ENCODE measurements at regions not wholly inside any gene's neighbourhood (a gene's known extent, or its start where the extent isn't known, plus 50 kb on each side); places are given as distances from the start of the nearest gene placed in this dataset.
A peak's percentile ranks its signal among the peaks of the same experiment; 100 is the strongest.

DNA sequence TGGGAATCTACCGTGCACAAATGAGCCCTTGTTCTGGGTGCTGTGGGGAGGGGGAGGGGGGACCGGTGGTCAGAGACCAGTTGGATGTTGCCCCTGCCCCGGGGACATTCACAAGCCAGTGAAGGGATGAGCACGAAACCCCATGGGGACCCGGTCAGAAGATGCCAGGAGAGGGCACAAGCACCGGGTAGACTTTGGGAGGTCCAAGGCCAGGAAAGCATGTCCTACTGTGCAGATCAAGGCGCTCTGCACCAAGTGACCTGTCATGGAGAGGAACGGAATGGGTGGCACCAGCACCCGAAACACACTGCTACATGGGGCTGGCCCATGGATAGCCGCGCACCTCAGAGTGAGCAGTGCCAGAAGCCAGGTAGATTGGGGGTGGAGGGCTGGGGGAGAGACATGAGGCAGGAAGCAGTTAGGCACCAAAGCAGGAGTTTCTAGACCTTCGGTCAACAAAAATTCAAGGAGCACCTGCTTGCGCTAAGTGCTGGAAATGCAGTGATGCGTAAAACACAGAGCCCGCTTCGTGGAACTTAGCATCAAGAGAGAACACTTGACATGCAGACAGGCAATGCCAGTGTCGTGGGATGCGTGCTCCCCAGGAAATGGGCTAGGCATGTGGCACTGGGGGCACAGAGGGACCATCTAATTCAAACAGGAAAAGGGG is 99.1 kb downstream of the CPN2 start:
- peaks cover 9 to 12% of the 10 kb centered on the region in 2 donors for H3K4me1 ChIP-seq (ENCODE audit: control insufficient read depth in 1 of 2, insufficient read depth in 2 of 2, low read length in 2 of 2)
- peak overlapping the region in 1 of 7 donors; percentile 24 for H3K27ac Mint-ChIP-seq
- H3K9me3 Mint-ChIP-seq = peaks cover 0 to 6% (median 0%) of the 10 kb centered on the region in 7 donors

DNA sequence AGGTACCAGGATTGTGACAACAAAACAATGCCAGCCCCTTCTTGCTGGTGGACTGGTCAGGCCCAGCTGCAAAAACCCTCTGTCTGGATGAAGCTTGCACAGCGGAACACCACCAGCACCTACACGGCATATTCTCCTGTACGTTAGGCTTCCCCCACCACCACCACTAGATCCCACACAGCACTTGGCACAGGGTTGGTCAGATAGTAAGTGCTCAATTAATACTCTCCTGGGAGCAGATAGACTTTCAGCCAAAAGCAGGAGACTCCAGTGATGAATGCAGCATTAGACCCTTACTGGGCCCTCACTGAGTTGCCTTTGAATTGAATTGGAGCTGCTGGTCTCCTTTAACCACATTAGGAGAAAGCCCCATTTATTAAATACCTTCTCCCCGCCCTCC is 97.9 kb downstream of the CPN2 start:
- Histone ChIP-seq H3K27ac (ENCODE audit: low read depth in 1 of 2, low read length in 2 of 2) (no peak overlapping the region), H3K79me2 (ENCODE audit: insufficient read depth, low read length) (no peaks in the 10 kb centered on the region), H3K4me2 (replicated peaks; ENCODE audit: extremely low read depth, low read length, poor library complexity, severe bottlenecking) (no peak overlapping the region), H3K4me1 (ENCODE audit: control insufficient read depth in 1 of 2, insufficient read depth in 2 of 2, low read length in 2 of 2) (peaks cover 9 to 12% of the 10 kb centered on the region in 2 donors), H3K27me3 (ENCODE audit: control insufficient read depth in 2 of 2, insufficient read depth in 2 of 2, low read length in 2 of 2) (peaks cover 0 to 2% of the 10 kb centered on the region in 2 donors), H4K20me1 (ENCODE audit: insufficient read depth, low read length) (no peaks in the 10 kb centered on the region), H3K9ac (ENCODE audit: insufficient read depth, low read length, poor library complexity, severe bottlenecking) (no peak overlapping the region), H2AFZ (ENCODE audit: insufficient read depth, low read depth, low read length, poor library complexity, severe bottlenecking) (no peak overlapping the region), H3K4me3 (replicated peaks in 1 of 3; ENCODE audit: low read depth in 2 of 3, low read length in 3 of 3) (no peak overlapping the region), H3K36me3 (replicated peaks in 1 of 2; ENCODE audit: control insufficient read depth in 1 of 2, insufficient read depth in 2 of 2, low read length in 2 of 2) (no peaks in the 10 kb centered on the region), H3K9me3 (replicated peaks in 1 of 2; ENCODE audit: control insufficient read depth in 1 of 2, insufficient read depth in 1 of 2, low read length in 2 of 2) (peaks cover 0 to 4% of the 10 kb centered on the region in 2 donors)
- Mint-ChIP-seq H3K4me3 (no peak overlapping the region), H3K36me3 (no peaks in the 10 kb centered on the region), H3K27me3 (ENCODE audit: low read depth in 3 of 3) (peaks cover 15 to 27% (median 23%) of the 10 kb centered on the region in 3 donors), H3K4me1 (peaks cover 21% of the 10 kb centered on the region), H3K27ac (no peak overlapping the region), H3K9me3 (peaks cover 0 to 12% (median 2%) of the 10 kb centered on the region in 7 donors)
- TF ChIP-seq, protein P1, sequence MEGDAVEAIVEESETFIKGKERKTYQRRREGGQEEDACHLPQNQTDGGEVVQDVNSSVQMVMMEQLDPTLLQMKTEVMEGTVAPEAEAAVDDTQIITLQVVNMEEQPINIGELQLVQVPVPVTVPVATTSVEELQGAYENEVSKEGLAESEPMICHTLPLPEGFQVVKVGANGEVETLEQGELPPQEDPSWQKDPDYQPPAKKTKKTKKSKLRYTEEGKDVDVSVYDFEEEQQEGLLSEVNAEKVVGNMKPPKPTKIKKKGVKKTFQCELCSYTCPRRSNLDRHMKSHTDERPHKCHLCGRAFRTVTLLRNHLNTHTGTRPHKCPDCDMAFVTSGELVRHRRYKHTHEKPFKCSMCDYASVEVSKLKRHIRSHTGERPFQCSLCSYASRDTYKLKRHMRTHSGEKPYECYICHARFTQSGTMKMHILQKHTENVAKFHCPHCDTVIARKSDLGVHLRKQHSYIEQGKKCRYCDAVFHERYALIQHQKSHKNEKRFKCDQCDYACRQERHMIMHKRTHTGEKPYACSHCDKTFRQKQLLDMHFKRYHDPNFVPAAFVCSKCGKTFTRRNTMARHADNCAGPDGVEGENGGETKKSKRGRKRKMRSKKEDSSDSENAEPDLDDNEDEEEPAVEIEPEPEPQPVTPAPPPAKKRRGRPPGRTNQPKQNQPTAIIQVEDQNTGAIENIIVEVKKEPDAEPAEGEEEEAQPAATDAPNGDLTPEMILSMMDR (IDR thresholded peaks at IDR 0.05) = no peak
- whole genome bisulfite sequencing (ENCODE audit: insufficient coverage) = 100% methylated on average over 1 of the region's 4 CpGs
- no peak for DNase-seq
- intact Hi-C loops (cut with micrococcal nuclease) = no loop called here

More for the DNA sequence above, 99.1 kb downstream of the CPN2 start:
- Histone ChIP-seq H3K36me3 (replicated peaks in 1 of 2; ENCODE audit: control insufficient read depth in 1 of 2, insufficient read depth in 2 of 2, low read length in 2 of 2) (no peaks in the 10 kb centered on the region), H3K79me2 (ENCODE audit: insufficient read depth, low read length) (no peaks in the 10 kb centered on the region), H3K4me2 (replicated peaks; ENCODE audit: extremely low read depth, low read length, poor library complexity, severe bottlenecking) (no peak overlapping the region), H3K27me3 (ENCODE audit: control insufficient read depth in 2 of 2, insufficient read depth in 2 of 2, low read length in 2 of 2) (peaks cover 0 to 2% of the 10 kb centered on the region in 2 donors), H4K20me1 (ENCODE audit: insufficient read depth, low read length) (no peaks in the 10 kb centered on the region), H3K9me3 (replicated peaks in 1 of 2; ENCODE audit: control insufficient read depth in 1 of 2, insufficient read depth in 1 of 2, low read length in 2 of 2) (no peaks in the 10 kb centered on the region), H3K4me3 (replicated peaks in 1 of 3; ENCODE audit: low read depth in 2 of 3, low read length in 3 of 3) (no peak overlapping the region), H3K9ac (ENCODE audit: insufficient read depth, low read length, poor library complexity, severe bottlenecking) (no peak overlapping the region), H2AFZ (ENCODE audit: insufficient read depth, low read depth, low read length, poor library complexity, severe bottlenecking) (no peak overlapping the region), H3K27ac (ENCODE audit: low read depth in 1 of 2, low read length in 2 of 2) (no peak overlapping the region)
- no peak for DNase-seq
- Mint-ChIP-seq H3K27me3 (ENCODE audit: low read depth in 3 of 3) (peaks cover 15 to 27% (median 25%) of the 10 kb centered on the region in 3 donors), H3K4me1 (peaks cover 21% of the 10 kb centered on the region), H3K4me3 (peak overlapping the region in 1 of 2 donors; percentile 40), H3K36me3 (no peaks in the 10 kb centered on the region)
- WGBS (ENCODE audit: insufficient coverage) = 97% methylated on average over 15 of the region's 18 CpGs
- intact Hi-C loops (cut with micrococcal nuclease) = no loop called here
- TF ChIP-seq, protein P1 (IDR thresholded peaks at IDR 0.05) = no peak
